HepG2 (cell line): ENCODE measurements at regions not wholly inside any gene's neighbourhood (a gene's known extent, or its start where the extent isn't known, plus 50 kb on each side); places are given as distances from the start of the nearest gene placed in this dataset.

ENCODE experiments used
- ATAC-seq: fragments of 200-7000 bp; cut with Tn5 transposase; 3 replicates; pipeline ENCODE4 v1.9.1; 2020; ENCODE audit warnings: mild to moderate bottlenecking, moderate library complexity
- BruUV-seq: library from RNA; stranded (reverse); fragments of 400-500 nt; replicated peaks from 2 replicates; lab custom pipeline; 2021; lab: Mats Ljungman, UMichigan
- CTCF ChIA-PET: fragments of 300-600 bp; formaldehyde crosslinking; extraction: SDS; loops from one replicate; lab custom pipeline; 2021; ENCODE audit warnings: low total read pairs, inconsistent platforms, low intra/inter-chr PET ratio; lab: Yijun Ruan, JAX
- POLR2A ChIA-PET: fragments of 350-600 bp; sonication (Branson Sonifier 250); formaldehyde crosslinking; loops from one replicate; lab custom pipeline; 2020; ENCODE audit warnings: antibody characterized with exemption, inconsistent platforms; lab: Yijun Ruan, JAX
- DNase-seq: peaks from one replicate; pipeline ENCODE4 v3.0.0-alpha.2; 2015; ENCODE audit warnings: low spot score
- FAIRE-seq: peaks from 3 replicates; lab custom pipeline; 2011; peaks lifted over from hg19 to GRCh38; lab: Jason Lieb, UNC
- H2AFZ ChIP-seq: one replicate; pipeline ENCODE4 v1.6.1; 2011; ENCODE audit warnings: low read length, inconsistent platforms
- H3K27ac ChIP-seq: fragments of 300-600 bp; 3 replicates; pipeline ENCODE4 v1.8.0; 2011; ENCODE audit warnings: mixed run types, mild to moderate bottlenecking, mixed read lengths, low read length, inconsistent platforms; ENCODE audit not compliant: insufficient read depth; ENCODE audit errors: extremely low read length
- H3K27me3 ChIP-seq, 2 experiments: fragments of 200-600 bp in 1 of 2; 2 replicates in 1 of 2; 3 replicates in 1 of 2; pipeline versions ENCODE4 v1.6.0 to v1.8.0; 2011; ENCODE audit warnings: low read length in 2 of 2, mild to moderate bottlenecking in 2 of 2, moderate library complexity in 2 of 2, inconsistent platforms in 1 of 2; ENCODE audit not compliant: insufficient read depth in 2 of 2, control insufficient read depth in 1 of 2
- H3K36me3 ChIP-seq, 2 experiments: fragments of 200-600 bp in 1 of 2; replicated peaks in 1 of 2; 2 replicates in 1 of 2; 3 replicates in 1 of 2; pipeline versions ENCODE4 v1.5.1 to v1.8.0; 2011; ENCODE audit warnings: low read length in 2 of 2, inconsistent platforms in 1 of 2; ENCODE audit not compliant: insufficient read depth in 2 of 2, control insufficient read depth in 1 of 2
- H3K4me1 ChIP-seq: 2 replicates; pipeline ENCODE4 v1.5.1; 2012; ENCODE audit warnings: low read length, inconsistent platforms; ENCODE audit not compliant: insufficient read depth
- H3K4me2 ChIP-seq: 2 replicates; pipeline ENCODE4 v1.6.0; 2011; ENCODE audit warnings: low read depth, low read length, inconsistent platforms
- H3K4me3 ChIP-seq, 3 experiments: fragments of 200-600 bp in 1 of 3; sonication (generic), shearing (Covaris generic) in 1 of 3; replicated peaks in 1 of 3; 2 replicates each; pipeline ENCODE4 v1.5.1; 2011 to 2016; ENCODE audit warnings: low read length in 3 of 3, inconsistent platforms in 2 of 3, low read depth in 2 of 3, mild to moderate bottlenecking in 2 of 3, control low read depth in 1 of 3, mixed read lengths in 1 of 3; ENCODE audit not compliant: insufficient read depth in 1 of 3
- H3K79me2 ChIP-seq: one replicate; pipeline ENCODE4 v1.6.1; 2011; ENCODE audit warnings: low read length, inconsistent platforms; ENCODE audit not compliant: insufficient read depth
- H3K9ac ChIP-seq: 2 replicates; pipeline ENCODE4 v1.6.0; 2011; ENCODE audit warnings: mild to moderate bottlenecking, low read depth, low read length, inconsistent platforms; ENCODE audit not compliant: insufficient read depth
- H3K9me3 ChIP-seq: 2 replicates; pipeline ENCODE4 v1.5.1; 2012; ENCODE audit warnings: mild to moderate bottlenecking, low read length
- H4K20me1 ChIP-seq: 2 replicates; pipeline ENCODE4 v1.6.0; 2011; ENCODE audit warnings: inconsistent platforms, mild to moderate bottlenecking, low read length, moderate library complexity; ENCODE audit not compliant: insufficient read depth
- CHCHD3 ChIP-seq: sonication (generic); formaldehyde crosslinking; IDR thresholded peaks from 2 replicates; pipeline ENCODE4 v1.8.0; 2022; ENCODE audit warnings: mild to moderate bottlenecking, missing genetic modification reagents, moderate library complexity
- MED8 ChIP-seq: sonication (generic); formaldehyde crosslinking; IDR thresholded peaks from 2 replicates; pipeline ENCODE4 v1.8.1; 2023; ENCODE audit warnings: mild to moderate bottlenecking, missing genetic modification reagents; ENCODE audit not compliant: insufficient replicate concordance
- NFKB2 ChIP-seq: sonication (generic); formaldehyde crosslinking; IDR thresholded peaks from 2 replicates; pipeline ENCODE4 v1.4.0; 2020; ENCODE audit warnings: missing genetic modification reagents, borderline replicate concordance
- NONO ChIP-seq, 2 experiments: fragments of 450-650 bp in 1 of 2; sonication (generic) in 1 of 2; formaldehyde crosslinking in 1 of 2; IDR thresholded peaks in 1 of 2; conservative IDR thresholded peaks in 1 of 2; 2 replicates each; pipeline versions ENCODE4 v1.6.1 to v1.8.0; 2017 to 2022; ENCODE audit warnings: mild to moderate bottlenecking in 1 of 2, missing genetic modification reagents in 1 of 2, moderate library complexity in 1 of 2
- SPEN ChIP-seq: sonication (generic); formaldehyde crosslinking; IDR thresholded peaks from 2 replicates; pipeline ENCODE4 v1.5.1; 2020; ENCODE audit warnings: low read depth, mild to moderate bottlenecking, missing genetic modification reagents
- ZFY ChIP-seq: sonication (generic); formaldehyde crosslinking; IDR thresholded peaks from 2 replicates; pipeline ENCODE4 v1.4.0; 2020; ENCODE audit warnings: missing genetic modification reagents
- ZNF484 ChIP-seq: sonication (generic); formaldehyde crosslinking; IDR thresholded peaks from 2 replicates; pipeline ENCODE4 v1.5.1; 2020; ENCODE audit warnings: mild to moderate bottlenecking, low read depth, missing genetic modification reagents, borderline replicate concordance
- ZNF781 ChIP-seq: sonication (generic); formaldehyde crosslinking; IDR thresholded peaks from 2 replicates; pipeline ENCODE4 v1.5.1; 2020; ENCODE audit warnings: borderline replicate concordance, mild to moderate bottlenecking, missing genetic modification reagents; ENCODE audit errors: not compliant biosample characterization
- WGBS: methylation state at CpG from one replicate; pipeline ENCODE4 v1.1.6; 2017; ENCODE audit warnings: low lambda C conversion rate; 5-methylcytosine and 5-hydroxymethylcytosine counted together
- in situ Hi-C: cut with HindIII; loops from 2 replicates; pipeline ENCODE4 v1.10.0; 2017; ENCODE audit warnings: low pct_unique_long_range_greater_than_20kb; ENCODE audit not compliant: extremely low pct_ligation_motif_present
- intact Hi-C: fragments of 100-400 bp; cut with micrococcal nuclease; formaldehyde crosslinking; loops from one replicate; pipeline ENCODE4 v1.10.0; 2022; ENCODE audit not compliant: unreplicated experiment
- TF ChIP-seq, protein P1 (sequence below): sonication (generic); formaldehyde crosslinking; IDR thresholded peaks from 2 replicates; pipeline ENCODE4 v1.9.0; 2021; ENCODE audit warnings: missing genetic modification reagents, borderline replicate concordance

DNA sequence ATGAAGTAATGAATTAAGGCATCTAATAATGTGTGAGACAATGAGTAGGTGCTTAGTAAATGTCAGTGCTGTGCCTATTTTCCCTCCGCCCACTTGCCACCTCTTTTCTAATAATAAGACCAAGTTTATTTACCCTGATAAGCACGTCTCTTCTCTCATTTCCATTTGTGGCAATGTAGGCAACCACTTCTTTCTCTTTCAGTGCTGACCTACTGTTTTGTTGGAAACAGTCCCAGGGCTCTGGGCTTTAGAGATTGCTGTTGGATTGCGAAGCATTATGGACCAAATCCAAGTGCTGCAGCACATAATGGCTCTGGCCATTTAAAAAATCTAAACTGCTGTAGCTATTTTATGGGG is 141.3 kb upstream of the PLEKHG7 start:
- FAIRE-seq (no peak), ATAC-seq (no peak), DNase-seq (no peak)
- 34% methylated on average over 3 of the region's 3 CpGs for WGBS
- intact Hi-C loops, result no loop called here
- Histone ChIP-seq H3K4me1 (peaks cover 5% of the 10 kb centered on the region; the same call in 1 of the 2 replicates), H3K4me2 (no peak overlapping the region), H3K27me3 (no peaks in the 10 kb centered on the region), H3K79me2 (no peaks in the 10 kb centered on the region), H3K4me3 (no peak overlapping the region), H3K9ac (no peak overlapping the region), H4K20me1 (no peaks in the 10 kb centered on the region), H2AFZ (no peak overlapping the region), H3K9me3 (no peaks in the 10 kb centered on the region), H3K27ac (no peak overlapping the region), H3K36me3 (no peaks in the 10 kb centered on the region)
- POLR2A ChIA-PET, result no interaction called here
- TF ChIP-seq, protein P1, sequence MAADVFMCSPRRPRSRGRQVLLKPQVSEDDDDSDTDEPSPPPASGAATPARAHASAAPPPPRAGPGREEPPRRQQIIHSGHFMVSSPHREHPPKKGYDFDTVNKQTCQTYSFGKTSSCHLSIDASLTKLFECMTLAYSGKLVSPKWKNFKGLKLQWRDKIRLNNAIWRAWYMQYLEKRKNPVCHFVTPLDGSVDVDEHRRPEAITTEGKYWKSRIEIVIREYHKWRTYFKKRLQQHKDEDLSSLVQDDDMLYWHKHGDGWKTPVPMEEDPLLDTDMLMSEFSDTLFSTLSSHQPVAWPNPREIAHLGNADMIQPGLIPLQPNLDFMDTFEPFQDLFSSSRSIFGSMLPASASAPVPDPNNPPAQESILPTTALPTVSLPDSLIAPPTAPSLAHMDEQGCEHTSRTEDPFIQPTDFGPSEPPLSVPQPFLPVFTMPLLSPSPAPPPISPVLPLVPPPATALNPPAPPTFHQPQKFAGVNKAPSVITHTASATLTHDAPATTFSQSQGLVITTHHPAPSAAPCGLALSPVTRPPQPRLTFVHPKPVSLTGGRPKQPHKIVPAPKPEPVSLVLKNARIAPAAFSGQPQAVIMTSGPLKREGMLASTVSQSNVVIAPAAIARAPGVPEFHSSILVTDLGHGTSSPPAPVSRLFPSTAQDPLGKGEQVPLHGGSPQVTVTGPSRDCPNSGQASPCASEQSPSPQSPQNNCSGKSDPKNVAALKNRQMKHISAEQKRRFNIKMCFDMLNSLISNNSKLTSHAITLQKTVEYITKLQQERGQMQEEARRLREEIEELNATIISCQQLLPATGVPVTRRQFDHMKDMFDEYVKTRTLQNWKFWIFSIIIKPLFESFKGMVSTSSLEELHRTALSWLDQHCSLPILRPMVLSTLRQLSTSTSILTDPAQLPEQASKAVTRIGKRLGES (CRISPR knock-in tag), result no peak
- TF ChIP-seq SPEN (CRISPR knock-in tag) (no peak), ZNF484 (CRISPR knock-in tag) (no peak), ZFY (no peak), ZNF781 (CRISPR knock-in tag) (no peak), NFKB2 (CRISPR knock-in tag) (no peak), CHCHD3 (CRISPR knock-in tag) (no peak), MED8 (no peak), NONO (IDR thresholded peaks at IDR 0.05) (no peak), NONO (CRISPR knock-in tag; conservative IDR thresholded peaks at IDR 0.05) (no peak)
- CTCF ChIA-PET, result no interaction called here
- in situ Hi-C loops, result no loop called here
- no TSS peak for BruUV-seq
